Lung (tissue), 11 donors: ENCODE measurements at regions not wholly inside any gene's neighbourhood (a gene's known extent, or its start where the extent isn't known, plus 50 kb on each side); places are given as distances from the start of the nearest gene placed in this dataset.

Source experiments
- ATAC-seq: fragments of 200-7000 bp; cut with Tn5 transposase; one replicate; pipeline ENCODE4 v1.9.1; 2020; ENCODE audit warnings: moderate number of reproducible peaks; ENCODE audit not compliant: insufficient read depth, low FRiP score
- DNase-seq, 3 donors: peaks; one replicate each; pipeline ENCODE4 v3.0.0-alpha.2; 2013 to 2017
- H3K27ac ChIP-seq, 2 donors: one replicate each; pipeline ENCODE4 v1.5.1; 2013; ENCODE audit warnings: mild to moderate bottlenecking in 2 of 2, moderate library complexity in 2 of 2, control low read depth in 1 of 2, inconsistent platforms in 1 of 2, low read depth in 1 of 2, low read length in 1 of 2
- H3K27me3 ChIP-seq, 3 donors: one replicate each; pipeline ENCODE4 v1.5.1; 2013; ENCODE audit warnings: low read length in 2 of 3; ENCODE audit not compliant: control insufficient read depth in 3 of 3, insufficient read depth in 3 of 3
- H3K36me3 ChIP-seq, 4 donors: one replicate each; pipeline ENCODE4 v1.5.1; 2013; ENCODE audit warnings: low read length in 4 of 4, mild to moderate bottlenecking in 1 of 4, moderate library complexity in 1 of 4; ENCODE audit not compliant: control insufficient read depth in 4 of 4, insufficient read depth in 4 of 4
- H3K4me1 ChIP-seq, 5 donors: one replicate each; pipeline ENCODE4 v1.5.1; 2013; ENCODE audit warnings: low read length in 5 of 5, mild to moderate bottlenecking in 2 of 5, moderate library complexity in 1 of 5; ENCODE audit not compliant: control insufficient read depth in 5 of 5, insufficient read depth in 5 of 5
- H3K4me3 ChIP-seq: one replicate; pipeline ENCODE4 v1.5.1; 2013; ENCODE audit warnings: mild to moderate bottlenecking, control low read depth, moderate library complexity
- H3K9ac ChIP-seq, 2 donors: one replicate each; pipeline ENCODE4 v1.5.1; 2013; ENCODE audit warnings: low read length in 2 of 2, control low read depth in 1 of 2; ENCODE audit not compliant: insufficient read depth in 1 of 2
- H3K9me3 ChIP-seq, 4 donors: one replicate each; pipeline ENCODE4 v1.5.1; 2013; ENCODE audit warnings: low read length in 3 of 4, mild to moderate bottlenecking in 1 of 4, moderate library complexity in 1 of 4; ENCODE audit not compliant: control insufficient read depth in 4 of 4, insufficient read depth in 3 of 4
- WGBS, 2 donors: extraction: QIAGEN DNeasy Blood & Tissue Kit; methylation state at CpG; one replicate each; pipeline ENCODE4 v1.1.7; 2013; 5-methylcytosine and 5-hydroxymethylcytosine counted together
- TF ChIP-seq, protein P1 (sequence below): IDR thresholded peaks from 2 replicates; pipeline ENCODE4 v1.5.1; 2012; ENCODE audit warnings: mild to moderate bottlenecking; ENCODE audit errors: control extremely low read depth, extremely low read depth
- donor health status: control.
- donor health status: control.
- donor health status: Bipolar disorder and iron deficiency.
- donor health status: healthy.
- donor health status: DM: yes; HTN: yes; CAD: no.

GRCh38 chr4:96639932-96640331, 800.0 kb downstream of the PDHA2 start:
- TF ChIP-seq, protein P1, sequence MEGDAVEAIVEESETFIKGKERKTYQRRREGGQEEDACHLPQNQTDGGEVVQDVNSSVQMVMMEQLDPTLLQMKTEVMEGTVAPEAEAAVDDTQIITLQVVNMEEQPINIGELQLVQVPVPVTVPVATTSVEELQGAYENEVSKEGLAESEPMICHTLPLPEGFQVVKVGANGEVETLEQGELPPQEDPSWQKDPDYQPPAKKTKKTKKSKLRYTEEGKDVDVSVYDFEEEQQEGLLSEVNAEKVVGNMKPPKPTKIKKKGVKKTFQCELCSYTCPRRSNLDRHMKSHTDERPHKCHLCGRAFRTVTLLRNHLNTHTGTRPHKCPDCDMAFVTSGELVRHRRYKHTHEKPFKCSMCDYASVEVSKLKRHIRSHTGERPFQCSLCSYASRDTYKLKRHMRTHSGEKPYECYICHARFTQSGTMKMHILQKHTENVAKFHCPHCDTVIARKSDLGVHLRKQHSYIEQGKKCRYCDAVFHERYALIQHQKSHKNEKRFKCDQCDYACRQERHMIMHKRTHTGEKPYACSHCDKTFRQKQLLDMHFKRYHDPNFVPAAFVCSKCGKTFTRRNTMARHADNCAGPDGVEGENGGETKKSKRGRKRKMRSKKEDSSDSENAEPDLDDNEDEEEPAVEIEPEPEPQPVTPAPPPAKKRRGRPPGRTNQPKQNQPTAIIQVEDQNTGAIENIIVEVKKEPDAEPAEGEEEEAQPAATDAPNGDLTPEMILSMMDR, result no peak
- Histone ChIP-seq H3K9me3 (no peaks in the 10 kb centered on the region), H3K9ac (no peak overlapping the region), H3K4me3 (no peak overlapping the region), H3K27ac (no peak overlapping the region), H3K4me1 (no peaks in the 10 kb centered on the region), H3K27me3 (no peaks in the 10 kb centered on the region), H3K36me3 (no peaks in the 10 kb centered on the region)
- DNase-seq (no peak), ATAC-seq (no peak)

GRCh38 chr4:96642490-96642889, 802.6 kb downstream of the PDHA2 start:
- H3K9me3 ChIP-seq, result peaks cover 0 to 3% (median 0%) of the 10 kb centered on the region in 4 donors
- 66 to 73% methylated on average over 2 of the region's 2 CpGs for WGBS, 2 donors
- H3K4me1 ChIP-seq, result no peaks in the 10 kb centered on the region

DNA sequence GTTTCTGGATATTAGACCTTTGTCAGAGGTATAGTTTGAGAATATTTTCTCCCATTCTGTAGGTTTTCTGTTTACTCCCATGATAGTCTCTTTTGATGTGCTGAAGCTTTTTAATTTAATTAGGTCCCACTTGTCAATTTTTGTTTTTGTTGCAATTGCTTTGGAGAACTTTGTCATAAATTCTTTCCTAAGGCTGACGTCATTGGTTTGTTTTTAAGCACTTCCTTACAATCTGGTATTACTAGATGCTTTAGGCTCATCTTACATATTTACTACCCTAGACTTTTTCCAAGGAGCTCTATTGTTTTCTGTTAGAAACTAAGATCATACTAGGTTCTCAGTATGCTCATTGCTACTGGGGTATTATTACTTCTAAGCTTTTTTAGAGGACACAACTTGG, 806.3 kb downstream of the PDHA2 start:
- 69 to 83% methylated on average over 1 of the region's 1 CpG for WGBS, 2 donors
- H3K27ac ChIP-seq, result no peak overlapping the region
- no peak overlapping the region for H3K9ac ChIP-seq

More at GRCh38 chr4:96642490-96642889, 802.6 kb downstream of the PDHA2 start:
- H3K27ac ChIP-seq, result no peak overlapping the region
- no peak overlapping the region for H3K9ac ChIP-seq
- no peak overlapping the region for H3K4me3 ChIP-seq
- TF ChIP-seq, protein P1, result no peak
- H3K36me3 ChIP-seq, result no peaks in the 10 kb centered on the region
- DNase-seq (peak in 2 of 3 donors; percentile 26 to 41), ATAC-seq (no peak)
- no peaks in the 10 kb centered on the region for H3K27me3 ChIP-seq

More for the DNA sequence above, 806.3 kb downstream of the PDHA2 start:
- ATAC-seq (no peak), DNase-seq (no peak)
- H3K9me3 ChIP-seq, result peaks cover 0 to 3% (median 0%) of the 10 kb centered on the region in 4 donors
- no peaks in the 10 kb centered on the region for H3K36me3 ChIP-seq
- no peaks in the 10 kb centered on the region for H3K27me3 ChIP-seq
- no peaks in the 10 kb centered on the region for H3K4me1 ChIP-seq
- H3K4me3 ChIP-seq, result no peak overlapping the region
- TF ChIP-seq, protein P1, result no peak
